ENCODE measurements at regions not wholly inside any gene's neighbourhood (a gene's known extent, or its start where the extent isn't known, plus 50 kb on each side); places are given as distances from the start of the nearest gene placed in this dataset.
A peak's percentile ranks its signal among the peaks of the same experiment; 100 is the strongest.

GRCh38 chr3:148309390-148310035 is 388.2 kb upstream of the AGTR1 start:
- TF ChIP-seq CTCF (IDR thresholded peaks at IDR 0.05) (peak in 2 of 3 experiments; percentile 43 to 56), POLR2AphosphoS5 (IDR thresholded peaks at IDR 0.05) (no peak), POLR2A (IDR thresholded peaks at IDR 0.05; ENCODE audit: low read depth) (no peak)
